ENCODE measurements at regions not wholly inside any gene's neighbourhood (a gene's known extent, or its start where the extent isn't known, plus 50 kb on each side); places are given as distances from the start of the nearest gene placed in this dataset.

DNA sequence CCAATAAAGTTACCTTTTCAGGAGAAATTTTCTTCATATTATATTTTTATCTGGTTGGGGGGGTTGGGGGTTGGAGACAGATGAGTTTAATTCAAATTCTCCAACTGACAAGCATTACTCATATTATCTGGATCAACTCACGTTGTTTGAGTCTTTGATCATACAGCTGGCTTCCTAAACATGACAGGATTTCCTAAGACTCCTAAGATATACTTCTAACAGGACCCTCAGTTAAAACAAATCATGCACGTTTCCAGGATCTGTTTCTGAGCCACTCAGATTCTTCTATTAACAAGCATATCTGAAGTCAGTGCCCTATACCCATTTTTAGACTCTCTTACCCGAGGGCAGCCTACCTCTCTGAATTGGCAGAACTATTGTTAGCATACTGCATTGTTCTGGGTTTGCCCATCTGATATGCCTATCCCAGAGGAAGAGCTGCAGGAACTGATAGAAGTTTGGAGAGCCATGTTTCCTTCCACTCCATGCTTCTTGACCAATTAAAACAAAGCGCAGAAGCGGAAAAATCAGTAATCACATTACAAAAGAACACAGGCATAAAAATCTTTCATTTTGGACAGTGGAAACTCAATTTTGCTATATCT, 653.9 kb downstream of the LTN1 start:
- TF ChIP-seq, protein P1, sequence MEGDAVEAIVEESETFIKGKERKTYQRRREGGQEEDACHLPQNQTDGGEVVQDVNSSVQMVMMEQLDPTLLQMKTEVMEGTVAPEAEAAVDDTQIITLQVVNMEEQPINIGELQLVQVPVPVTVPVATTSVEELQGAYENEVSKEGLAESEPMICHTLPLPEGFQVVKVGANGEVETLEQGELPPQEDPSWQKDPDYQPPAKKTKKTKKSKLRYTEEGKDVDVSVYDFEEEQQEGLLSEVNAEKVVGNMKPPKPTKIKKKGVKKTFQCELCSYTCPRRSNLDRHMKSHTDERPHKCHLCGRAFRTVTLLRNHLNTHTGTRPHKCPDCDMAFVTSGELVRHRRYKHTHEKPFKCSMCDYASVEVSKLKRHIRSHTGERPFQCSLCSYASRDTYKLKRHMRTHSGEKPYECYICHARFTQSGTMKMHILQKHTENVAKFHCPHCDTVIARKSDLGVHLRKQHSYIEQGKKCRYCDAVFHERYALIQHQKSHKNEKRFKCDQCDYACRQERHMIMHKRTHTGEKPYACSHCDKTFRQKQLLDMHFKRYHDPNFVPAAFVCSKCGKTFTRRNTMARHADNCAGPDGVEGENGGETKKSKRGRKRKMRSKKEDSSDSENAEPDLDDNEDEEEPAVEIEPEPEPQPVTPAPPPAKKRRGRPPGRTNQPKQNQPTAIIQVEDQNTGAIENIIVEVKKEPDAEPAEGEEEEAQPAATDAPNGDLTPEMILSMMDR (IDR thresholded peaks at IDR 0.05; ENCODE audit: insufficient read depth, low read length, poor library complexity, severe bottlenecking) = no peak
- Histone ChIP-seq H3K27me3 (replicated peaks; ENCODE audit: control insufficient read depth, insufficient read depth, low read length) (no peaks in the 10 kb centered on the region), H3K36me3 (ENCODE audit: control insufficient read depth, insufficient read depth, low read length) (no peaks in the 10 kb centered on the region), H3K4me3 (replicated peaks; ENCODE audit: low read depth, low read length) (no peak overlapping the region)
- no peak for DNase-seq (ENCODE audit: extremely low read depth, insufficient read length)

DNA sequence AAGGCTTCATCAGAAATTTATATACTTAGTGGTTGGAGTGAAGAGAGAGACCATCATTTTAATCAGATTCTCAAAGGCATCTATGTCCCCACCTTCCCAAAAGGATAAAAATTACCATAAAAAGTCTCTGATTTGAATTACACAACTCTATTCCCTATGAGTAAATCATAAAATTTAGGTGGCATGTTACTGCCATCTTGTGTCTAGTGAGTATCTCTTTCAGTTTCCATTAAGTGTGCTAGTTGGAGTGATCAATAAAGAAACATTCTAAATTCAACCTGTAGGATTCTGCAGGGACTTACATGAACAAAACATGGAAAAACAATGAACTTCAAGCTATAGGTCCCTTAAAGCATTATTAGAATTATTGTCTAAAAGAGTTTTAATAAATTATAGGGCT, 655.4 kb downstream of the LTN1 start:
- no peaks in the 10 kb centered on the region for H3K36me3 ChIP-seq (ENCODE audit: control insufficient read depth, insufficient read depth, low read length)
- no peak for DNase-seq (ENCODE audit: extremely low read depth, insufficient read length)
- H3K4me3 ChIP-seq (replicated peaks; ENCODE audit: low read depth, low read length) = no peak overlapping the region
- TF ChIP-seq, protein P1 (IDR thresholded peaks at IDR 0.05; ENCODE audit: insufficient read depth, low read length, poor library complexity, severe bottlenecking) = no peak
- no peaks in the 10 kb centered on the region for H3K27me3 ChIP-seq (replicated peaks; ENCODE audit: control insufficient read depth, insufficient read depth, low read length)

DNA sequence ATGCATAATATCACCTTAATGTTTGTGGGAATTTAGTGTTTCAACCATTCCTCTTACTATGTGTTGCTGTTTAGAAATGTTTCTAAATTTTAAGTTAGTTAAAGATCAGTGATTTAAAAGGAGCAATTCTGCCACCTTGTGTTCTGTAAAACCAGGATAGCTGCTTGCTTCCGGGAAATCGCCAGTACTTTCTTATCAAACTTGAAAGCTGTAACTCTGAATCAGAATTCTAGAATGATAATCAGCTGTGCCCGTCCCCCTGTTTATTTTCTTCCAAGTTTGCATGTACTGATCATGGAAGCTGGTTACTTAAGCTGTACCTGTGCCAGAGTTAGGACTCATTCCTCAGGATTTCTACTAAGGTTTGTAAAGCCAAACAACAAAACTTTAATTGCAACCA, 656.4 kb downstream of the LTN1 start:
- no peak overlapping the region for H3K4me3 ChIP-seq (replicated peaks; ENCODE audit: low read depth, low read length)
- H3K36me3 ChIP-seq (ENCODE audit: control insufficient read depth, insufficient read depth, low read length) = no peaks in the 10 kb centered on the region
- no peak for DNase-seq (ENCODE audit: extremely low read depth, insufficient read length)
- H3K27me3 ChIP-seq (replicated peaks; ENCODE audit: control insufficient read depth, insufficient read depth, low read length) = no peaks in the 10 kb centered on the region
- TF ChIP-seq, protein P1 (IDR thresholded peaks at IDR 0.05; ENCODE audit: insufficient read depth, low read length, poor library complexity, severe bottlenecking) = no peak

DNA sequence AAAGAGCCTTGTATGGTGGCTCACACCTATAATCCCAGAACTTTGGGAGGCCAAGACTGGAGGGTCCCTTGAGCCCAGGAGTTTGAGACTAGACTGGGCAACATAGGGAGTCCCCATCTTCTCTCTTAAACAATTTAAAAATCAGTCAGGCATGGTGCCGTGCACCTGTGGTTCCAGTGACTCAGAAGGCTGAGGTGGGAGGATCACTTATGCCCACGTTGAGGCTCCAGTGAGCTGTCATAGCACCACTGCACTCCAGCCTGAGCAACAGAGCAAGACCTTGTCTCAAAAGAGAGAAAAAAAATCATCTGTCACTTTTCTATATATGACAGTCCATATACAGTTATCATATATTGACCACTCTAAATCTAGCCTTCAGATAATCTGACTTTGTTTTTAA, 658.3 kb downstream of the LTN1 start:
- TF ChIP-seq, protein P1 (IDR thresholded peaks at IDR 0.05; ENCODE audit: insufficient read depth, low read length, poor library complexity, severe bottlenecking) = no peak
- Histone ChIP-seq H3K4me3 (replicated peaks; ENCODE audit: low read depth, low read length) (no peak overlapping the region), H3K36me3 (ENCODE audit: control insufficient read depth, insufficient read depth, low read length) (no peaks in the 10 kb centered on the region), H3K27me3 (replicated peaks; ENCODE audit: control insufficient read depth, insufficient read depth, low read length) (no peaks in the 10 kb centered on the region)
- DNase-seq (ENCODE audit: extremely low read depth, insufficient read length) = peak; percentile 6

DNA sequence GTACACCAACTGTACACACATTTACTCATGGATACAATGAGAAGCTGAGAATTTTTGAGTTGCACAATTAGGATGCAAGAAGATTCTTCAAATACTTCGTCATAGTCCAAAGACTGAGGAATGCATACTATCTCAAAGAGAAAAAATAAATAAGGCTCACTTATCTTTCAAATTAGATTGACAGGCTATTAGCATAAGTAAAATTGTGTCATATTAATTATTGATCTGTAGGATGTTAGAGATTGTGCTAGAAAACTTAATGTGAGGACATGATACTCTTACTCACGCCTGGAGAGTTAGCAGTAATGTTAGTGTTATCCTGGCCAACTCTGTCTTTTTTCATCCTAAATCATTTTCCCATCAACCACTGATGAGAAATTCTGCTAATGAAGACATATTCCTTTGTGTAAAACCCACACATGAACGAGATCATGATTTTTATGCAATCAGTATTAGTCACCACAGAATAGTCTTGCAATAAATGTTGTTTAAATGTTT, 659.0 kb downstream of the LTN1 start:
- no peaks in the 10 kb centered on the region for H3K36me3 ChIP-seq (ENCODE audit: control insufficient read depth, insufficient read depth, low read length)
- TF ChIP-seq, protein P1 (IDR thresholded peaks at IDR 0.05; ENCODE audit: insufficient read depth, low read length, poor library complexity, severe bottlenecking) = no peak
- no peak overlapping the region for H3K4me3 ChIP-seq (replicated peaks; ENCODE audit: low read depth, low read length)
- no peak for DNase-seq (ENCODE audit: extremely low read depth, insufficient read length)
- H3K27me3 ChIP-seq (replicated peaks; ENCODE audit: control insufficient read depth, insufficient read depth, low read length) = no peaks in the 10 kb centered on the region

DNA sequence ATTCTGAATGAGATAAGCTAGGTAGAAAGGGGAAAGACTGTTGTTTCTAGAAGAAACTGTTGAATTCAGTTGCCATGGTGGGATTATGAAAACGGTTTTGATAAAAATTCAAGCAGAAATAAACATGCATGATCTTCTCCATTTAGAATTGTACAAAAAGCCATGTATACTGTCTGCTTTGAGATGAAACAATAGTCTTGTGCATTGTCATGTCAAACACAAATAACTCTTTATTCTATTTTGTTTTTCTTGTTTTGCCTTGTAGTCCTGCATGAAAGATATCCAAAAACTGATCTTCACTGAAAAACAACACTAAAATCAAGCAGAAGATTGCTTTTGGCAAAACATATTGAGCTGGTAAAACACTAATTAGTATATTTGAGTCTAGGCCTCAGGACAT, 659.9 kb downstream of the LTN1 start:
- H3K36me3 ChIP-seq (ENCODE audit: control insufficient read depth, insufficient read depth, low read length) = no peaks in the 10 kb centered on the region
- H3K27me3 ChIP-seq (replicated peaks; ENCODE audit: control insufficient read depth, insufficient read depth, low read length) = no peaks in the 10 kb centered on the region
- H3K4me3 ChIP-seq (replicated peaks; ENCODE audit: low read depth, low read length) = no peak overlapping the region
- TF ChIP-seq, protein P1 (IDR thresholded peaks at IDR 0.05; ENCODE audit: insufficient read depth, low read length, poor library complexity, severe bottlenecking) = no peak
- DNase-seq (ENCODE audit: extremely low read depth, insufficient read length) = no peak
